B cell (primary cell): ENCODE measurements at regions not wholly inside any gene's neighbourhood (a gene's known extent, or its start where the extent isn't known, plus 50 kb on each side); places are given as distances from the start of the nearest gene placed in this dataset.

Source experiments
- ATAC-seq: fragments of 200-7000 bp; cut with Tn5 transposase; one replicate; pipeline ENCODE4 v1.10.0; 2021; ENCODE audit warnings: low read depth, mild to moderate bottlenecking, moderate number of reproducible peaks, moderate library complexity
- CTCF ChIA-PET: fragments of 350-600 bp; sonication (Branson Sonifier 250); formaldehyde crosslinking; loops from one replicate; lab custom pipeline; 2021; ENCODE audit warnings: antibody characterized with exemption, inconsistent platforms; lab: Charles Lee
- POLR2A ChIA-PET: fragments of 350-600 bp; sonication (Branson Sonifier 250); formaldehyde crosslinking; loops from one replicate; lab custom pipeline; 2021; ENCODE audit warnings: antibody characterized with exemption; lab: Charles Lee
- DNase-seq: peaks from one replicate; pipeline ENCODE4 v3.0.0; 2013
- H2AFZ ChIP-seq: 2 replicates; pipeline ENCODE4 v1.6.1; 2012; ENCODE audit warnings: mild to moderate bottlenecking, low read depth, low read length; ENCODE audit not compliant: insufficient read depth, poor library complexity, severe bottlenecking
- H3K27ac ChIP-seq, 2 donors: 1 replicate in 1 of 2; 2 replicates in 1 of 2; pipeline ENCODE4 v1.5.1; 2012 to 2013; ENCODE audit warnings: low read length in 2 of 2, mild to moderate bottlenecking in 2 of 2, moderate library complexity in 1 of 2
- H3K27me3 ChIP-seq, 4 experiments: fragments of 200-600 bp in 1 of 4; sonication (generic) in 1 of 4; replicated peaks in 1 of 4; 1 replicate in 2 of 4; 2 replicates in 2 of 4; pipeline versions ENCODE4 v1.6.1 to v1.7.0; 2013 to 2016; ENCODE audit warnings: low read length in 3 of 4, mild to moderate bottlenecking in 2 of 4, mixed read lengths in 1 of 4, moderate library complexity in 1 of 4; ENCODE audit not compliant: insufficient read depth in 4 of 4, control insufficient read depth in 3 of 4; ENCODE audit errors: control extremely low read depth in 1 of 4
- H3K36me3 ChIP-seq, 2 experiments: replicated peaks in 1 of 2; 1 replicate in 1 of 2; 2 replicates in 1 of 2; pipeline versions ENCODE4 v1.6.1 to v1.7.1; 2013; ENCODE audit warnings: low read length in 1 of 2; ENCODE audit not compliant: insufficient read depth in 2 of 2, control insufficient read depth in 1 of 2; ENCODE audit errors: control extremely low read depth in 1 of 2, extremely low read depth in 1 of 2
- H3K4me1 ChIP-seq, 2 donors: fragments of 200-600 bp in 1 of 2; sonication (generic) in 1 of 2; 1 replicate in 1 of 2; 2 replicates in 1 of 2; pipeline versions ENCODE4 v1.5.1 to v1.6.1; 2013 to 2017; ENCODE audit warnings: low read length in 2 of 2; ENCODE audit not compliant: control insufficient read depth in 2 of 2, insufficient read depth in 2 of 2
- H3K4me2 ChIP-seq: replicated peaks from 2 replicates; pipeline ENCODE3; 2012; ENCODE audit warnings: mild to moderate bottlenecking, low read depth, low read length; ENCODE audit not compliant: poor library complexity, severe bottlenecking
- H3K4me3 ChIP-seq, 5 experiments: fragments of 200-600 bp in 1 of 5; sonication (generic) in 1 of 5; 1 replicate in 3 of 5; 2 replicates in 2 of 5; pipeline versions ENCODE4 v1.5.1 to v1.7.0; 2011 to 2016; ENCODE audit warnings: low read length in 4 of 5, mild to moderate bottlenecking in 4 of 5, low read depth in 2 of 5, control low read depth in 1 of 5, moderate library complexity in 1 of 5; ENCODE audit not compliant: insufficient read depth in 1 of 5; ENCODE audit errors: control extremely low read depth in 1 of 5, extremely low read depth in 1 of 5
- H3K79me2 ChIP-seq: fragments of 200-600 bp; sonication (generic); one replicate; pipeline ENCODE4 v1.6.0; 2016; ENCODE audit warnings: low read length; ENCODE audit not compliant: control insufficient read depth, insufficient read depth
- H3K9ac ChIP-seq: fragments of 200-600 bp; sonication (generic); 2 replicates; pipeline ENCODE4 v1.6.1; 2017; ENCODE audit warnings: mild to moderate bottlenecking, low read length, moderate library complexity
- H3K9me3 ChIP-seq, 3 donors: one replicate each; pipeline versions ENCODE4 v1.6.1 to v1.7.1; 2013; ENCODE audit warnings: low read length in 2 of 3; ENCODE audit not compliant: control insufficient read depth in 2 of 3, insufficient read depth in 1 of 3; ENCODE audit errors: control extremely low read depth in 1 of 3
- H4K20me1 ChIP-seq: 2 replicates; pipeline ENCODE4 v1.6.0; 2012; ENCODE audit warnings: mild to moderate bottlenecking, low read length; ENCODE audit not compliant: insufficient read depth, control insufficient read depth, poor library complexity, severe bottlenecking
- H3K27ac Mint-ChIP-seq: one replicate; pipeline ENCODE4 v1.8.0; 2021; ENCODE audit warnings: mixed read lengths
- H3K27me3 Mint-ChIP-seq: one replicate; pipeline ENCODE4 v1.8.0; 2021; ENCODE audit warnings: mixed read lengths
- H3K4me1 Mint-ChIP-seq: one replicate; pipeline ENCODE4 v1.8.0; 2021; ENCODE audit warnings: mixed read lengths
- H3K4me3 Mint-ChIP-seq: one replicate; pipeline ENCODE4 v1.8.0; 2021; ENCODE audit warnings: mixed read lengths
- H3K9me3 Mint-ChIP-seq: one replicate; pipeline ENCODE4 v1.8.0; 2022; ENCODE audit warnings: mixed read lengths; ENCODE audit not compliant: insufficient read depth
- EZH2 ChIP-seq: IDR thresholded peaks from 2 replicates; pipeline ENCODE4 v1.6.1; 2012; ENCODE audit warnings: borderline replicate concordance, low read depth, mild to moderate bottlenecking, moderate library complexity, low read length; ENCODE audit not compliant: insufficient read depth, poor library complexity, severe bottlenecking
- WGBS: methylation state at CpG from one replicate; pipeline ENCODE4 v1.1.5; 2013; ENCODE audit warnings: missing lambda C conversion rate; ENCODE audit not compliant: insufficient coverage; 5-methylcytosine and 5-hydroxymethylcytosine counted together
- intact Hi-C: fragments of 100-400 bp; cut with micrococcal nuclease; formaldehyde crosslinking; loops from one replicate; pipeline ENCODE4 v1.10.0; 2022
- TF ChIP-seq, protein P1 (sequence below): fragments of 200-600 bp; IDR thresholded peaks from one replicate; pipeline ENCODE4 v1.8.0; 2022; ENCODE audit warnings: antibody characterized with exemption, mild to moderate bottlenecking

DNA sequence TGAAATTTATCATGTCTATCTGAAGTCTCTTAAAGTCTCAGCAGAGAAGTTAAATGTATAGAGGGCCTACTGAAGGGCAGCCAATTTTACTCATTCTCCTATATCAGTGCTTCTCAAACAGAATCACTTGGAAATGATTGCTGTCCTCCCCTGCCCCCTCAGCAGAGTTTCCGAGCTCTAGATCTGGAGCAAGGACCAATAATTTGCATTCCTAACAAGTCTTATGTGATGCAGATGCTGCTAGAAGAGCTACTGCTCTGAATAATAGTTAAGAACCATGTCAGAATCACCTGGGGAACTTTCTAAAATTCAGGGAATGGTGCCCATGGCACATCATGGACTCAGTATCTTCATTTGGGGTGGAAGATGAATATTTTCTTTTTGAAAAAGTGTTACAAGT is 105.6 kb upstream of the EPHA4 start:
- TF ChIP-seq, protein P1, sequence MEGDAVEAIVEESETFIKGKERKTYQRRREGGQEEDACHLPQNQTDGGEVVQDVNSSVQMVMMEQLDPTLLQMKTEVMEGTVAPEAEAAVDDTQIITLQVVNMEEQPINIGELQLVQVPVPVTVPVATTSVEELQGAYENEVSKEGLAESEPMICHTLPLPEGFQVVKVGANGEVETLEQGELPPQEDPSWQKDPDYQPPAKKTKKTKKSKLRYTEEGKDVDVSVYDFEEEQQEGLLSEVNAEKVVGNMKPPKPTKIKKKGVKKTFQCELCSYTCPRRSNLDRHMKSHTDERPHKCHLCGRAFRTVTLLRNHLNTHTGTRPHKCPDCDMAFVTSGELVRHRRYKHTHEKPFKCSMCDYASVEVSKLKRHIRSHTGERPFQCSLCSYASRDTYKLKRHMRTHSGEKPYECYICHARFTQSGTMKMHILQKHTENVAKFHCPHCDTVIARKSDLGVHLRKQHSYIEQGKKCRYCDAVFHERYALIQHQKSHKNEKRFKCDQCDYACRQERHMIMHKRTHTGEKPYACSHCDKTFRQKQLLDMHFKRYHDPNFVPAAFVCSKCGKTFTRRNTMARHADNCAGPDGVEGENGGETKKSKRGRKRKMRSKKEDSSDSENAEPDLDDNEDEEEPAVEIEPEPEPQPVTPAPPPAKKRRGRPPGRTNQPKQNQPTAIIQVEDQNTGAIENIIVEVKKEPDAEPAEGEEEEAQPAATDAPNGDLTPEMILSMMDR, result no peak
- TF ChIP-seq EZH2, result no peak
- H3K9ac ChIP-seq, result no peak overlapping the region
- H3K4me1 ChIP-seq, result no peaks in the 10 kb centered on the region
- Mint-ChIP-seq H3K4me3 (no peak overlapping the region), H3K4me1 (no peaks in the 10 kb centered on the region), H3K9me3 (peaks cover 1% of the 10 kb centered on the region), H3K27ac (no peak overlapping the region), H3K27me3 (peaks cover 4% of the 10 kb centered on the region)
- ChIA-PET POLR2A (no interaction called here), CTCF (no interaction called here)
- no peaks in the 10 kb centered on the region for H3K79me2 ChIP-seq
- H3K27me3 ChIP-seq, result no peaks in the 10 kb centered on the region
- ATAC-seq (no peak), DNase-seq (no peak)
- no peak overlapping the region for H2AFZ ChIP-seq
- no peak overlapping the region for H3K27ac ChIP-seq
- no peaks in the 10 kb centered on the region for H4K20me1 ChIP-seq
- no peaks in the 10 kb centered on the region for H3K36me3 ChIP-seq
- WGBS, result no CpG with 5 or more reads among the region's 1 CpG
- H3K4me2 ChIP-seq, result no peak overlapping the region
- intact Hi-C loops, result no loop called here
- peaks cover 0 to 4% (median 0%) of the 10 kb centered on the region in 3 donors for H3K9me3 ChIP-seq
- no peak overlapping the region for H3K4me3 ChIP-seq

- intact Hi-C loops, result no loop called here
- Histone ChIP-seq H3K79me2 (no peaks in the 10 kb centered on the region), H3K4me3 (no peak overlapping the region), H3K4me1 (no peaks in the 10 kb centered on the region), H3K9ac (no peak overlapping the region), H4K20me1 (no peaks in the 10 kb centered on the region), H3K27me3 (no peaks in the 10 kb centered on the region), H3K36me3 (no peaks in the 10 kb centered on the region), H3K4me2 (no peak overlapping the region), H3K27ac (no peak overlapping the region), H2AFZ (no peak overlapping the region), H3K9me3 (peaks cover 0 to 4% (median 0%) of the 10 kb centered on the region in 3 donors)
- H3K27ac Mint-ChIP-seq, result no peak overlapping the region
- WGBS, result 60% methylated on average over 1 of the region's 6 CpGs
- H3K4me1 Mint-ChIP-seq, result no peaks in the 10 kb centered on the region
- ChIA-PET POLR2A (no interaction called here), CTCF (no interaction called here)
- no peak for TF ChIP-seq EZH2
- TF ChIP-seq, protein P1, result no peak
- H3K9me3 Mint-ChIP-seq, result peaks cover 1% of the 10 kb centered on the region
- H3K27me3 Mint-ChIP-seq, result peaks cover 4% of the 10 kb centered on the region
- no peak for ATAC-seq
- no peak for DNase-seq
- H3K4me3 Mint-ChIP-seq, result no peak overlapping the region
Observed at GRCh38 chr2:221676566-221677172, 104.6 kb upstream of the EPHA4 start.
